WTC11 (cell line): ENCODE measurements at regions not wholly inside any gene's neighbourhood (a gene's known extent, or its start where the extent isn't known, plus 50 kb on each side); places are given as distances from the start of the nearest gene placed in this dataset.

Experiments used
- ATAC-seq: fragments of 200-7000 bp; cut with Tn5 transposase; 2 replicates; pipeline ENCODE4 v1.10.0; 2021; ENCODE audit warnings: mild to moderate bottlenecking, moderate library complexity
- CTCF ChIA-PET: fragments of 300-600 bp; sonication (Branson Sonifier 250); formaldehyde crosslinking; loops from one replicate; lab custom pipeline; 2021; ENCODE audit warnings: antibody characterized with exemption; lab: Charles Lee
- POLR2A ChIA-PET: fragments of 350-600 bp; sonication (Branson Sonifier 250); formaldehyde crosslinking; loops from one replicate; lab custom pipeline; 2021; ENCODE audit warnings: antibody characterized with exemption; lab: Charles Lee
- DNase-seq: peaks from one replicate; pipeline ENCODE4 v3.0.0; 2021; ENCODE audit warnings: low spot score
- H3K27ac Mint-ChIP-seq: 2 replicates; pipeline ENCODE4 v1.8.0; 2021; ENCODE audit warnings: mixed read lengths
- H3K27me3 Mint-ChIP-seq: 2 replicates; pipeline ENCODE4 v1.8.0; 2021; ENCODE audit warnings: low read depth, mild to moderate bottlenecking, moderate library complexity, mixed read lengths
- H3K36me3 Mint-ChIP-seq: 2 replicates; pipeline ENCODE4 v1.8.0; 2021; ENCODE audit warnings: mixed read lengths
- H3K4me1 Mint-ChIP-seq: 2 replicates; pipeline ENCODE4 v1.8.0; 2022; ENCODE audit warnings: mixed read lengths
- H3K4me3 Mint-ChIP-seq: 2 replicates; pipeline ENCODE4 v1.8.0; 2021; ENCODE audit warnings: mild to moderate bottlenecking, moderate library complexity, mixed read lengths
- H3K9me3 Mint-ChIP-seq: 2 replicates; pipeline ENCODE4 v1.8.0; 2021; ENCODE audit warnings: mixed read lengths
- AFF4 ChIP-seq: sonication (generic); formaldehyde crosslinking; IDR thresholded peaks from 2 replicates; pipeline ENCODE4 v1.8.1; 2023; ENCODE audit warnings: mild to moderate bottlenecking, missing genetic modification reagents, borderline replicate concordance
- ATF1 ChIP-seq: sonication (generic); formaldehyde crosslinking; IDR thresholded peaks from 2 replicates; pipeline ENCODE4 v1.8.1; 2023; ENCODE audit warnings: mild to moderate bottlenecking, moderate library complexity, missing genetic modification reagents
- ATF3 ChIP-seq: sonication (generic); formaldehyde crosslinking; conservative IDR thresholded peaks from 2 replicates; pipeline ENCODE4 v1.8.1; 2022; ENCODE audit warnings: mild to moderate bottlenecking, missing genetic modification reagents
- E2F1 ChIP-seq: sonication (generic); formaldehyde crosslinking; IDR thresholded peaks from 2 replicates; pipeline ENCODE4 v1.8.0; 2022; ENCODE audit warnings: mild to moderate bottlenecking, missing genetic modification reagents
- E2F5 ChIP-seq: sonication (generic); formaldehyde crosslinking; IDR thresholded peaks from 2 replicates; pipeline ENCODE4 v1.8.1; 2022; ENCODE audit warnings: mild to moderate bottlenecking, moderate library complexity, missing genetic modification reagents
- ELF4 ChIP-seq: sonication (generic); formaldehyde crosslinking; IDR thresholded peaks from 2 replicates; pipeline ENCODE4 v1.8.1; 2022; ENCODE audit warnings: low read depth, mild to moderate bottlenecking, moderate library complexity, missing genetic modification reagents
- EMX1 ChIP-seq: fragments of 250-450 bp; sonication (Bioruptor Pico); IDR thresholded peaks from 2 replicates; pipeline ENCODE4 v1.8.0; 2021; ENCODE audit warnings: mild to moderate bottlenecking
- ERG ChIP-seq: fragments of 250-450 bp; sonication (Bioruptor Pico); IDR thresholded peaks from 2 replicates; pipeline ENCODE4 v1.8.0; 2021; ENCODE audit warnings: mild to moderate bottlenecking
- NR2C2 ChIP-seq: sonication (generic); formaldehyde crosslinking; IDR thresholded peaks from 2 replicates; pipeline ENCODE4 v1.8.0; 2022; ENCODE audit warnings: mild to moderate bottlenecking, missing genetic modification reagents
- SOX15 ChIP-seq: fragments of 250-450 bp; sonication (Bioruptor Pico); IDR thresholded peaks from 2 replicates; pipeline ENCODE4 v1.9.0; 2021; ENCODE audit warnings: mild to moderate bottlenecking
- USF1 ChIP-seq: sonication (generic); formaldehyde crosslinking; IDR thresholded peaks from 2 replicates; pipeline ENCODE4 v1.8.0; 2022; ENCODE audit warnings: mild to moderate bottlenecking, missing genetic modification reagents
- ZBTB43 ChIP-seq: sonication (generic); formaldehyde crosslinking; IDR thresholded peaks from 2 replicates; pipeline ENCODE4 v1.8.1; 2023; ENCODE audit warnings: mild to moderate bottlenecking, missing genetic modification reagents
- ZNF416 ChIP-seq: fragments of 250-450 bp; sonication (Bioruptor Pico); IDR thresholded peaks from 2 replicates; pipeline ENCODE4 v1.9.0; 2021; ENCODE audit warnings: mild to moderate bottlenecking, inconsistent platforms
- ZNF425 ChIP-seq: fragments of 250-450 bp; sonication (Bioruptor Pico); conservative IDR thresholded peaks from 2 replicates; pipeline ENCODE4 v1.9.0; 2021; ENCODE audit warnings: mild to moderate bottlenecking
- ZNF532 ChIP-seq: fragments of 250-450 bp; sonication (Bioruptor Pico); IDR thresholded peaks from 2 replicates; pipeline ENCODE4 v1.9.0; 2021; ENCODE audit warnings: mild to moderate bottlenecking, borderline replicate concordance

GRCh38 chr7:15828881-15829280 lies 142.4 kb upstream of the MEOX2 start:
- Mint-ChIP-seq H3K4me3 (no peak overlapping the region), H3K36me3 (no peaks in the 10 kb centered on the region), H3K27ac (no peak overlapping the region), H3K4me1 (peaks cover 28% of the 10 kb centered on the region), H3K9me3 (no peaks in the 10 kb centered on the region), H3K27me3 (no peaks in the 10 kb centered on the region)
- TF ChIP-seq NR2C2 (no peak), ERG (CRISPR knock-in tag) (no peak), SOX15 (CRISPR knock-in tag) (no peak), ZNF416 (CRISPR knock-in tag) (no peak), ELF4 (CRISPR knock-in tag) (no peak), USF1 (CRISPR knock-in tag) (no peak), EMX1 (CRISPR knock-in tag) (no peak), ZBTB43 (CRISPR knock-in tag) (no peak), AFF4 (no peak), ZNF425 (CRISPR knock-in tag) (no peak)
- CTCF ChIA-PET: no interaction called here
- ATAC-seq: peak; percentile 90
- POLR2A ChIA-PET: no interaction called here
- no peak for DNase-seq

GRCh38 chr7:15821484-15822427 lies 135.3 kb upstream of the MEOX2 start:
- Mint-ChIP-seq H3K36me3 (no peaks in the 10 kb centered on the region), H3K4me1 (peaks cover 19% of the 10 kb centered on the region), H3K9me3 (no peaks in the 10 kb centered on the region), H3K4me3 (no peak overlapping the region), H3K27me3 (no peaks in the 10 kb centered on the region), H3K27ac (no peak overlapping the region)
- no peak for ATAC-seq
- CTCF ChIA-PET: interaction anchor here (1.1 kb wide), 1 partner anchor 101 kb away, joined by 5 read pairs; no protein-coding TSS in a partner anchor
- no peak for DNase-seq
- POLR2A ChIA-PET: interaction anchor here (0.6 kb wide), 1 partner anchor 259 kb away, joined by 4 read pairs; no protein-coding TSS in a partner anchor
- TF ChIP-seq ZNF532: no peak
- no peak for TF ChIP-seq ATF1 (CRISPR knock-in tag)
- TF ChIP-seq E2F5 (CRISPR knock-in tag): no peak
- TF ChIP-seq ATF3 (CRISPR knock-in tag): no peak
- no peak for TF ChIP-seq E2F1 (CRISPR knock-in tag)
